Mesendoderm (in vitro differentiated cells): ENCODE measurements at regions not wholly inside any gene's neighbourhood (a gene's known extent, or its start where the extent isn't known, plus 50 kb on each side); places are given as distances from the start of the nearest gene placed in this dataset.
"Not testable (repeated sequence)": the region's sequence is repeated elsewhere in the genome, so short reads cannot be mapped to it uniquely, and the experiment has no call there.

Source experiments
- DNase-seq: peaks from one replicate; pipeline ENCODE4 v3.0.0; 2013
- H2AK5ac ChIP-seq: 2 replicates; pipeline ENCODE4 v1.6.1; 2013; ENCODE audit warnings: low read length, inconsistent platforms
- H2BK120ac ChIP-seq: 2 replicates; pipeline ENCODE4 v1.6.1; 2013; ENCODE audit warnings: low read depth, mild to moderate bottlenecking, low read length, moderate library complexity, mixed read lengths
- H2BK15ac ChIP-seq: replicated peaks from 2 replicates; pipeline ENCODE4 v1.6.1; 2013; ENCODE audit warnings: low read depth, mild to moderate bottlenecking, moderate library complexity
- H2BK5ac ChIP-seq: 2 replicates; pipeline ENCODE4 v1.6.1; 2013; ENCODE audit warnings: low read length, inconsistent platforms
- H3K18ac ChIP-seq: 2 replicates; pipeline ENCODE4 v1.6.1; 2013; ENCODE audit warnings: mild to moderate bottlenecking, low read length, mixed read lengths
- H3K23ac ChIP-seq: one replicate; pipeline ENCODE4 v1.6.1; 2013; ENCODE audit warnings: low read length
- H3K27ac ChIP-seq: 2 replicates; pipeline ENCODE4 v1.5.1; 2013; ENCODE audit warnings: low read depth, mild to moderate bottlenecking, inconsistent platforms, low read length, moderate library complexity
- H3K27me3 ChIP-seq: 2 replicates; pipeline ENCODE4 v1.6.1; 2013; ENCODE audit warnings: low read length, control low read depth, mild to moderate bottlenecking, inconsistent platforms; ENCODE audit not compliant: insufficient read depth, poor library complexity
- H3K36me3 ChIP-seq: 2 replicates; pipeline ENCODE4 v1.6.1; 2013; ENCODE audit warnings: low read length, inconsistent platforms; ENCODE audit not compliant: control insufficient read depth, insufficient read depth
- H3K4ac ChIP-seq: one replicate; pipeline ENCODE4 v1.6.1; 2013; ENCODE audit warnings: low read depth, mild to moderate bottlenecking, low read length, moderate library complexity
- H3K4me1 ChIP-seq: 2 replicates; pipeline ENCODE4 v1.6.1; 2013; ENCODE audit warnings: low read depth, low read length, inconsistent platforms; ENCODE audit not compliant: control insufficient read depth
- H3K4me2 ChIP-seq: 2 replicates; pipeline ENCODE4 v1.6.1; 2013; ENCODE audit warnings: low read length
- H3K4me3 ChIP-seq: 2 replicates; pipeline ENCODE4 v1.5.1; 2013; ENCODE audit warnings: mild to moderate bottlenecking, low read length
- H3K56ac ChIP-seq: one replicate; pipeline ENCODE4 v1.6.1; 2013; ENCODE audit warnings: low read length
- H3K79me1 ChIP-seq: 2 replicates; pipeline ENCODE4 v1.6.1; 2013; ENCODE audit warnings: low read length, inconsistent platforms
- H3K79me2 ChIP-seq: 2 replicates; pipeline ENCODE4 v1.6.1; 2013; ENCODE audit warnings: mild to moderate bottlenecking, low read length; ENCODE audit not compliant: control insufficient read depth, insufficient read depth
- H3K9ac ChIP-seq: 2 replicates; pipeline ENCODE4 v1.6.1; 2013; ENCODE audit warnings: low read length, inconsistent platforms
- H4K5ac ChIP-seq: one replicate; pipeline ENCODE4 v1.6.1; 2013; ENCODE audit warnings: low read length
- H4K8ac ChIP-seq: one replicate; pipeline ENCODE4 v1.6.1; 2013; ENCODE audit warnings: low read depth, mild to moderate bottlenecking, control low read depth, low read length, moderate library complexity
- WGBS: extraction: QIAGEN DNeasy Blood & Tissue Kit; methylation state at CpG from one replicate; pipeline ENCODE4 v1.1.7; 2013; ENCODE audit warnings: low lambda C conversion rate, missing lambda C conversion rate; ENCODE audit not compliant: insufficient coverage; ENCODE audit errors: extremely low coverage; 5-methylcytosine and 5-hydroxymethylcytosine counted together

DNA sequence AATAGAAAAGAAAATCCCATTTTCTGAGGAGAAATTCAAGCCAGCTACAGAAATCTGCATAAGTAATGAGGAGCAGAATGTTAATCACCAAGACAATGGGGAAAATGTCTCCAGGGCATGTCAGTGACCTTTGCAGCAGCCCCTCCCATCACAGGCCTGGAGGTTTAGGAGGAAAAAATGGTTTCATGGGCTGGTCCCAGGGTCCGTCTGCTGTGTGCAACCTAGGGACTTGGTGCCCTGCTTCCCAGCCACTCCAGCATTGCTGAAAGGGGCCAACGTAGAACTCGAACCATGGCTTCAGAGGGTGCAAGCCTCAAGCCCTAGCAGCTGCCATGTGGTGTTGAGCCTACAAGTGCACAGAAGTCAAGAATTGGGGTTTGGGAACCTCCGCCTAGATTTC lies 116.8 kb downstream of the ENC1 start:
- not testable (repeated sequence) for H3K56ac ChIP-seq, H3K79me1 ChIP-seq, H2BK5ac ChIP-seq, H3K4me3 ChIP-seq, H3K36me3 ChIP-seq, H3K79me2 ChIP-seq, H2BK120ac ChIP-seq, H3K9ac ChIP-seq, H3K18ac ChIP-seq, H3K4me1 ChIP-seq, H3K27ac ChIP-seq, H2AK5ac ChIP-seq, H4K8ac ChIP-seq, H3K27me3 ChIP-seq, DNase-seq, H3K4me2 ChIP-seq, H3K23ac ChIP-seq, H2BK15ac ChIP-seq, H4K5ac ChIP-seq, H3K4ac ChIP-seq
- no CpG with 5 or more reads among the region's 4 CpGs for WGBS

- H3K56ac ChIP-seq, H3K18ac ChIP-seq, H3K36me3 ChIP-seq, H3K79me2 ChIP-seq, H2BK120ac ChIP-seq, H3K4ac ChIP-seq, H2BK15ac ChIP-seq, H3K23ac ChIP-seq, H2BK5ac ChIP-seq, H4K5ac ChIP-seq, H3K79me1 ChIP-seq, H3K27ac ChIP-seq, H3K4me2 ChIP-seq, H3K9ac ChIP-seq, H3K4me1 ChIP-seq, H3K27me3 ChIP-seq, H4K8ac ChIP-seq, H2AK5ac ChIP-seq, DNase-seq, H3K4me3 ChIP-seq: not testable (repeated sequence)
- WGBS, result no CpG with 5 or more reads among the region's 2 CpGs
Measured at GRCh38 chr5:74522838-74523237, 117.7 kb downstream of the ENC1 start.

GRCh38 chr5:74521401-74521800 lies 119.1 kb downstream of the ENC1 start:
- no peak overlapping the region for H3K4me3 ChIP-seq
- no peak for DNase-seq
- no peak overlapping the region for H4K8ac ChIP-seq
- peaks cover under 1% of the 10 kb centered on the region for H3K4me1 ChIP-seq
- no peak overlapping the region for H2BK5ac ChIP-seq
- WGBS, result no CpG with 5 or more reads among the region's 3 CpGs
- H3K36me3 ChIP-seq, result no peaks in the 10 kb centered on the region
- no peak overlapping the region for H3K4me2 ChIP-seq
- H4K5ac ChIP-seq, result no peak overlapping the region
- no peaks in the 10 kb centered on the region for H3K27me3 ChIP-seq
- H3K79me1 ChIP-seq, result no peaks in the 10 kb centered on the region
- H2AK5ac ChIP-seq, result no peak overlapping the region
- H3K56ac ChIP-seq, result no peak overlapping the region
- no peaks in the 10 kb centered on the region for H3K79me2 ChIP-seq
- no peak overlapping the region for H3K4ac ChIP-seq
- H2BK120ac ChIP-seq, result no peak overlapping the region
- no peak overlapping the region for H3K18ac ChIP-seq
- H2BK15ac ChIP-seq, result no peak overlapping the region
- H3K23ac ChIP-seq, result no peak overlapping the region
- H3K27ac ChIP-seq, result no peak overlapping the region
- no peak overlapping the region for H3K9ac ChIP-seq

- Histone ChIP-seq H3K9ac (no peak overlapping the region), H2BK15ac (no peak overlapping the region), H3K27me3 (no peaks in the 10 kb centered on the region), H3K4me2 (no peak overlapping the region), H3K18ac (peak overlapping the region; percentile 39), H2BK120ac (no peak overlapping the region), H2AK5ac (peak overlapping the region; percentile 87), H3K4me1 (peaks cover 7% of the 10 kb centered on the region), H3K79me1 (no peaks in the 10 kb centered on the region), H3K36me3 (no peaks in the 10 kb centered on the region), H4K8ac (no peak overlapping the region), H3K4me3 (no peak overlapping the region), H3K56ac (no peak overlapping the region), H2BK5ac (no peak overlapping the region), H4K5ac (no peak overlapping the region), H3K4ac (no peak overlapping the region), H3K23ac (no peak overlapping the region), H3K79me2 (no peaks in the 10 kb centered on the region), H3K27ac (no peak overlapping the region)
- WGBS, result no CpG with 5 or more reads among the region's 4 CpGs
- DNase-seq, result no peak
Measured at GRCh38 chr5:74519679-74520078, 120.8 kb downstream of the ENC1 start.

DNA sequence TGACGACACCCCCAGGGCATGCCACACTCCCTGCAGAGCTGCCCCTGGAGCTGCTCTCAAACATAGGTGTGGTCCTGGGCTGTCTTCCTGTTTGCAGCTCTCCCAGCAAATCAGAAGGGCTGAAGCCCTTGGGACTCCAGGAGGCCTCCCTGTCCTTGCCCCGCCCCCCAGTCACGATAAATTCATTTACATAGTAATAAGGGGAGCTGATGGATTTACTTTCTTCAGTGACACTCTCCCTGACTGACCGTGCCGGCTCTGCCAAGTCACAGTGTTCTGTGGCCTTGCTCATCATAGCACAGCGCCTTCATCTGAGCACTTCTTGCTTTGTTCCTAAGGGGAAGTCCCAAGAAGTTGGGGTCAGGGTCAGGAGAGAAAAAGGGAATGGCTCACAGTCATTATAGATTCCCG lies 121.4 kb downstream of the ENC1 start:
- H2AK5ac ChIP-seq, result no peak overlapping the region
- H3K9ac ChIP-seq, result no peak overlapping the region
- H3K4me1 ChIP-seq, result peaks cover 7% of the 10 kb centered on the region
- no peak overlapping the region for H3K56ac ChIP-seq
- no peak overlapping the region for H3K4me3 ChIP-seq
- H2BK5ac ChIP-seq, result no peak overlapping the region
- no CpG with 5 or more reads among the region's 7 CpGs for WGBS
- no peak overlapping the region for H4K8ac ChIP-seq
- no peak overlapping the region for H3K18ac ChIP-seq
- H3K23ac ChIP-seq, result no peak overlapping the region
- no peak overlapping the region for H2BK120ac ChIP-seq
- H3K27ac ChIP-seq, result no peak overlapping the region
- peak; percentile 52 for DNase-seq
- H3K79me1 ChIP-seq, result no peaks in the 10 kb centered on the region
- H3K36me3 ChIP-seq, result no peaks in the 10 kb centered on the region
- H3K4me2 ChIP-seq, result no peak overlapping the region
- no peaks in the 10 kb centered on the region for H3K27me3 ChIP-seq
- no peak overlapping the region for H3K4ac ChIP-seq
- H3K79me2 ChIP-seq, result no peaks in the 10 kb centered on the region
- no peak overlapping the region for H4K5ac ChIP-seq
- no peak overlapping the region for H2BK15ac ChIP-seq

DNA sequence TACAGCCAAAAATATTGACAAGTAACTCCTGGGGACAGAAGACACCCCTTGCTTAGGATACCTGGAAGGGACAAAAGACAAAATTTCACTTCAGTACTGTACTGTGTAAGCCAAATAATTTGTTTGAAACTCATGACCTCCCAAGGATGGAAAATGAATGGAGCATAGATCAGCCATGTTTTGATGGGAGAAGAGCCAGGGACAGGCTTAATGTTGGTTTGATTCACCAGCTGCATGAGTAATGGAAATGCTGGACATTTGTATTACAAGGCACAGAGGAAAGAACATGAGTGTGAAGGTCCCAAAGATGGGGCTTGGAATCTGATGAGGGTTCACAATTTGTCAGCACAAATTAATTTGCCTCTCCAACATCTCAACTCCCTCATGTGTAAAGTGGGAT lies 122.8 kb downstream of the ENC1 start:
- Histone ChIP-seq H3K4me2 (no peak overlapping the region), H3K79me1 (no peaks in the 10 kb centered on the region), H3K36me3 (no peaks in the 10 kb centered on the region), H3K27ac (no peak overlapping the region), H3K4me1 (peaks cover 7% of the 10 kb centered on the region), H2BK120ac (no peak overlapping the region), H3K79me2 (no peaks in the 10 kb centered on the region), H3K23ac (no peak overlapping the region), H2BK5ac (no peak overlapping the region), H4K8ac (no peak overlapping the region), H3K4me3 (no peak overlapping the region), H3K9ac (no peak overlapping the region), H3K27me3 (no peaks in the 10 kb centered on the region), H4K5ac (no peak overlapping the region), H2AK5ac (no peak overlapping the region), H2BK15ac (no peak overlapping the region), H3K56ac (no peak overlapping the region), H3K18ac (no peak overlapping the region), H3K4ac (no peak overlapping the region)
- no peak for DNase-seq
